ENCODE measurements at regions not wholly inside any gene's neighbourhood (a gene's known extent, or its start where the extent isn't known, plus 50 kb on each side); places are given as distances from the start of the nearest gene placed in this dataset.

- no peak overlapping the region for H3K27ac ChIP-seq
- no peaks in the 10 kb centered on the region for H3K4me1 ChIP-seq
- H3K36me3 ChIP-seq: no peaks in the 10 kb centered on the region
- no peak overlapping the region for H3K4me3 ChIP-seq
- no peak for TF ChIP-seq POLR2A (IDR thresholded peaks at IDR 0.05)
- no peak for TF ChIP-seq CTCF (IDR thresholded peaks at IDR 0.05)
- H3K9me3 ChIP-seq: no peaks in the 10 kb centered on the region
- no peaks in the 10 kb centered on the region for H3K27me3 ChIP-seq
- no peak for DNase-seq
Measured at GRCh38 chr3:34357461-34357860, 559.0 kb downstream of the PDCD6IP start.

GRCh38 chr3:34359064-34359463 is 560.6 kb downstream of the PDCD6IP start:
- Histone ChIP-seq H3K4me1 (no peaks in the 10 kb centered on the region), H3K4me3 (no peak overlapping the region), H3K27me3 (no peaks in the 10 kb centered on the region), H3K36me3 (no peaks in the 10 kb centered on the region), H3K9me3 (no peaks in the 10 kb centered on the region), H3K27ac (no peak overlapping the region)
- DNase-seq: no peak
- TF ChIP-seq POLR2A (IDR thresholded peaks at IDR 0.05) (no peak), CTCF (IDR thresholded peaks at IDR 0.05) (no peak)

GRCh38 chr3:34360713-34361112 is 562.3 kb downstream of the PDCD6IP start:
- no peak overlapping the region for H3K27ac ChIP-seq
- H3K27me3 ChIP-seq: no peaks in the 10 kb centered on the region
- H3K4me1 ChIP-seq: no peaks in the 10 kb centered on the region
- TF ChIP-seq CTCF (IDR thresholded peaks at IDR 0.05) (no peak), POLR2A (IDR thresholded peaks at IDR 0.05) (no peak)
- DNase-seq: no peak
- no peak overlapping the region for H3K4me3 ChIP-seq
- no peaks in the 10 kb centered on the region for H3K36me3 ChIP-seq
- H3K9me3 ChIP-seq: no peaks in the 10 kb centered on the region

GRCh38 chr3:34361921-34362320 is 563.5 kb downstream of the PDCD6IP start:
- Histone ChIP-seq H3K4me1 (no peaks in the 10 kb centered on the region), H3K4me3 (no peak overlapping the region), H3K27ac (no peak overlapping the region), H3K36me3 (no peaks in the 10 kb centered on the region), H3K9me3 (no peaks in the 10 kb centered on the region), H3K27me3 (no peaks in the 10 kb centered on the region)
- TF ChIP-seq CTCF (IDR thresholded peaks at IDR 0.05) (no peak), POLR2A (IDR thresholded peaks at IDR 0.05) (no peak)
- peak in 2 of 3 donors; percentile 27 to 49 for DNase-seq

- no peaks in the 10 kb centered on the region for H3K27me3 ChIP-seq
- H3K4me3 ChIP-seq: no peak overlapping the region
- no peak for TF ChIP-seq CTCF (IDR thresholded peaks at IDR 0.05)
- TF ChIP-seq POLR2A (IDR thresholded peaks at IDR 0.05): no peak
- H3K9me3 ChIP-seq: no peaks in the 10 kb centered on the region
- H3K27ac ChIP-seq: no peak overlapping the region
- H3K36me3 ChIP-seq: no peaks in the 10 kb centered on the region
- no peaks in the 10 kb centered on the region for H3K4me1 ChIP-seq
- no peak for DNase-seq
Measured at GRCh38 chr3:34362910-34363309, 564.5 kb downstream of the PDCD6IP start.

GRCh38 chr3:34363881-34364280 is 565.5 kb downstream of the PDCD6IP start:
- no peak for DNase-seq
- Histone ChIP-seq H3K27me3 (no peaks in the 10 kb centered on the region), H3K9me3 (no peaks in the 10 kb centered on the region), H3K27ac (no peak overlapping the region), H3K4me3 (no peak overlapping the region), H3K4me1 (no peaks in the 10 kb centered on the region), H3K36me3 (no peaks in the 10 kb centered on the region)
- TF ChIP-seq POLR2A (IDR thresholded peaks at IDR 0.05): no peak
- no peak for TF ChIP-seq CTCF (IDR thresholded peaks at IDR 0.05)

Data from Peyer's patch (tissue), 4 donors.